HCT116 (cell line): ENCODE measurements at regions not wholly inside any gene's neighbourhood (a gene's known extent, or its start where the extent isn't known, plus 50 kb on each side); places are given as distances from the start of the nearest gene placed in this dataset.

ENCODE experiments used
- ATAC-seq: fragments of 200-7000 bp; cut with Tn5 transposase; 2 replicates; pipeline ENCODE4 v1.9.1; 2020; ENCODE audit warnings: mild to moderate bottlenecking, moderate library complexity
- BruUV-seq: library from RNA; stranded (reverse); fragments of 400-500 nt; replicated peaks from 2 replicates; lab custom pipeline; 2021; lab: Mats Ljungman, UMichigan
- CTCF ChIA-PET: fragments of 300-600 bp; sonication (Branson Sonifier 250); formaldehyde crosslinking; loops from one replicate; lab custom pipeline; 2021; ENCODE audit warnings: antibody characterized with exemption; lab: Charles Lee
- POLR2A ChIA-PET: fragments of 300-600, 350-600 bp; sonication (Branson Sonifier 250); formaldehyde crosslinking; loops from one replicate; lab custom pipeline; 2021; ENCODE audit warnings: antibody characterized with exemption; lab: Charles Lee
- RAD21 ChIA-PET, 2 experiments: fragments of 300-600 bp; sonication (Branson Sonifier 250); formaldehyde crosslinking; loops; one replicate each; lab custom pipeline; 2023; ENCODE audit warnings: low total read pairs in 2 of 2; ENCODE audit not compliant: uncharacterized antibody in 2 of 2, unreplicated experiment in 2 of 2, low non-redundant PET in 1 of 2; lab: Charles Lee
- DNase-seq: peaks from one replicate; pipeline ENCODE4 v3.0.0-alpha.2; 2010; ENCODE audit warnings: low read depth, low spot score
- H2AFZ ChIP-seq: fragments of 200-600 bp; shearing (Covaris generic), sonication (generic); 2 replicates; pipeline ENCODE4 v1.6.1; 2017; ENCODE audit warnings: low read depth, mixed run types, mixed read lengths, antibody characterized with exemption, low read length; ENCODE audit not compliant: poor library complexity, severe bottlenecking
- H3K27ac ChIP-seq: 2 replicates; pipeline ENCODE4 v1.5.1; 2012; ENCODE audit warnings: low read depth, low read length
- H3K27me3 ChIP-seq: fragments of 200-600 bp; sonication (generic); 2 replicates; pipeline ENCODE4 v1.6.1; 2016; ENCODE audit warnings: mixed run types, low read length, mixed read lengths; ENCODE audit not compliant: insufficient read depth
- H3K36me3 ChIP-seq, 2 experiments: fragments of 200-500 bp in 1 of 2; fragments of 200-600 bp in 1 of 2; sonication (Bioruptor generic) in 1 of 2; sonication (generic) in 1 of 2; 2 replicates each; pipeline versions ENCODE4 v1.5.1 to v1.6.1; 2014 to 2016; ENCODE audit warnings: low read length in 2 of 2, inconsistent platforms in 1 of 2, mixed read lengths in 1 of 2, mixed run types in 1 of 2; ENCODE audit not compliant: insufficient read depth in 2 of 2, control insufficient read depth in 1 of 2
- H3K4me1 ChIP-seq, 2 experiments: fragments of 200-600 bp in 1 of 2; sonication (generic) in 1 of 2; 2 replicates each; pipeline versions ENCODE4 v1.5.1 to v1.6.1; 2012 to 2017; ENCODE audit warnings: low read length in 2 of 2, inconsistent platforms in 1 of 2, mild to moderate bottlenecking in 1 of 2, mixed read lengths in 1 of 2, mixed run types in 1 of 2, moderate library complexity in 1 of 2; ENCODE audit not compliant: insufficient read depth in 2 of 2, control insufficient read depth in 1 of 2
- H3K4me2 ChIP-seq: fragments of 200-600 bp; sonication (generic); 2 replicates; pipeline ENCODE4 v1.6.1; 2017; ENCODE audit warnings: mixed run types, low read length, mixed read lengths
- H3K4me3 ChIP-seq, 2 experiments: fragments of 200-600 bp in 1 of 2; sonication (generic) in 1 of 2; replicated peaks in 1 of 2; 2 replicates each; pipeline ENCODE4 v1.5.1; 2011 to 2016; ENCODE audit warnings: low read length in 2 of 2, control low read depth in 1 of 2, low read depth in 1 of 2, mild to moderate bottlenecking in 1 of 2, mixed read lengths in 1 of 2, mixed run types in 1 of 2
- H3K79me2 ChIP-seq: fragments of 200-600 bp; sonication (generic); 2 replicates; pipeline ENCODE4 v1.6.1; 2017; ENCODE audit warnings: mild to moderate bottlenecking, mixed run types, low read length, moderate library complexity, mixed read lengths; ENCODE audit not compliant: insufficient read depth
- H3K9ac ChIP-seq: fragments of 200-600 bp; sonication (generic); 2 replicates; pipeline ENCODE4 v1.6.1; 2016; ENCODE audit warnings: low read length, mixed read lengths
- H3K9me2 ChIP-seq: fragments of 200-600 bp; sonication (generic), shearing (Covaris generic); 2 replicates; pipeline ENCODE4 v1.6.1; 2017; ENCODE audit warnings: mixed run types, mild to moderate bottlenecking, moderate library complexity; ENCODE audit not compliant: insufficient read depth
- H3K9me3 ChIP-seq, 2 experiments: fragments of 200-500 bp in 1 of 2; fragments of 200-600 bp in 1 of 2; sonication (Bioruptor generic) in 1 of 2; sonication (generic) in 1 of 2; 2 replicates each; pipeline ENCODE4 v1.6.1; 2014 to 2017; ENCODE audit warnings: low read length in 2 of 2, mixed read lengths in 2 of 2, inconsistent platforms in 1 of 2, low read depth in 1 of 2, mild to moderate bottlenecking in 1 of 2, mixed run types in 1 of 2, moderate library complexity in 1 of 2; ENCODE audit not compliant: control insufficient read depth in 1 of 2, insufficient read depth in 1 of 2
- H4K20me1 ChIP-seq: fragments of 200-600 bp; sonication (generic), shearing (Covaris generic); 2 replicates; pipeline ENCODE4 v1.6.1; 2017; ENCODE audit warnings: mixed run types, mild to moderate bottlenecking, moderate library complexity; ENCODE audit not compliant: insufficient read depth
- CBX3 ChIP-seq: IDR thresholded peaks from 2 replicates; pipeline ENCODE4 v1.6.1; 2012; ENCODE audit warnings: low read depth
- EGR1 ChIP-seq: IDR thresholded peaks from 2 replicates; pipeline ENCODE4 v1.6.1; 2012; ENCODE audit warnings: low read depth
- EZH2 ChIP-seq: fragments of 200-600 bp; sonication (generic); IDR thresholded peaks from 2 replicates; pipeline ENCODE4 v1.6.1; 2017; ENCODE audit warnings: antibody characterized with exemption, mixed run types
- MAX ChIP-seq: IDR thresholded peaks from 2 replicates; pipeline ENCODE4 v1.6.1; 2012
- REST ChIP-seq: IDR thresholded peaks from 2 replicates; pipeline ENCODE4 v1.6.1; 2012; ENCODE audit warnings: low read depth
- SP1 ChIP-seq: IDR thresholded peaks from 2 replicates; pipeline ENCODE4 v1.6.1; 2012; ENCODE audit warnings: low read depth
- YY1 ChIP-seq: IDR thresholded peaks from 2 replicates; pipeline ENCODE4 v1.6.1; 2011; ENCODE audit warnings: low read length, low read depth, moderate library complexity, mild to moderate bottlenecking; ENCODE audit not compliant: insufficient replicate concordance; ENCODE audit errors: extremely low read depth
- ZFX ChIP-seq: fragments of 450-650 bp; IDR thresholded peaks from 2 replicates; pipeline ENCODE4 v1.6.1; 2017
- intact Hi-C: fragments of 100-400 bp; cut with micrococcal nuclease; formaldehyde crosslinking; loops from 2 replicates; pipeline ENCODE4 v1.10.0; 2022

- Histone ChIP-seq H3K4me3 (no peak overlapping the region), H3K9ac (no peak overlapping the region), H3K4me1 (no peaks in the 10 kb centered on the region), H3K27me3 (no peaks in the 10 kb centered on the region), H3K4me2 (no peak overlapping the region), H3K27ac (no peak overlapping the region), H3K79me2 (peaks cover 37% of the 10 kb centered on the region), H3K9me2 (no peaks in the 10 kb centered on the region), H4K20me1 (no peaks in the 10 kb centered on the region), H3K9me3 (no peaks in the 10 kb centered on the region), H3K36me3 (0 out of 4 replicates have a peak, but pooled peaks cover 0 to 5% of the 10 kb centered on the region in 2 experiments), H2AFZ (no peak overlapping the region)
- ChIA-PET RAD21 (no interaction called here), CTCF (no interaction called here), POLR2A (no interaction called here)
- intact Hi-C loops: no loop called here
- BruUV-seq: no TSS peak
- ATAC-seq (no peak), DNase-seq (no peak)
- TF ChIP-seq ZFX (no peak), MAX (no peak), CBX3 (no peak)
These were observed 53.2 kb downstream of the PIK3C2A start for GRCh38 chr11:17154409-17155159.

- Histone ChIP-seq H3K4me2 (no peak overlapping the region), H3K4me1 (no peaks in the 10 kb centered on the region), H3K36me3 (0 out of 4 replicates have a peak, but pooled peaks cover 0 to 5% of the 10 kb centered on the region in 2 experiments), H3K4me3 (no peak overlapping the region), H3K9ac (no peak overlapping the region), H3K9me3 (no peaks in the 10 kb centered on the region), H3K27me3 (no peaks in the 10 kb centered on the region), H3K79me2 (peaks cover 30% of the 10 kb centered on the region), H3K27ac (no peak overlapping the region), H4K20me1 (no peaks in the 10 kb centered on the region), H3K9me2 (no peaks in the 10 kb centered on the region), H2AFZ (no peak overlapping the region)
- no peak for TF ChIP-seq SP1
- no peak for TF ChIP-seq YY1
- no peak for TF ChIP-seq EZH2
- TF ChIP-seq EGR1: no peak
- TF ChIP-seq REST: no peak
- BruUV-seq: no TSS peak
- CTCF ChIA-PET: no interaction called here
- RAD21 ChIA-PET: no interaction called here
- intact Hi-C loops: no loop called here
- DNase-seq (no peak), ATAC-seq (no peak)
- POLR2A ChIA-PET: no interaction called here
These were observed 54.0 kb downstream of the PIK3C2A start for GRCh38 chr11:17153757-17154156.
